NCI-H510A (cell line): ENCODE measurements at regions not wholly inside any gene's neighbourhood (a gene's known extent, or its start where the extent isn't known, plus 50 kb on each side); places are given as distances from the start of the nearest gene placed in this dataset.
"Not testable (repeated sequence)": the region's sequence is repeated elsewhere in the genome, so short reads cannot be mapped to it uniquely, and the experiment has no call there.

Source experiments
- DNase-seq: peaks from one replicate; lab custom pipeline; 2025; lab: John Stamatoyannopoulos, UW

DNA sequence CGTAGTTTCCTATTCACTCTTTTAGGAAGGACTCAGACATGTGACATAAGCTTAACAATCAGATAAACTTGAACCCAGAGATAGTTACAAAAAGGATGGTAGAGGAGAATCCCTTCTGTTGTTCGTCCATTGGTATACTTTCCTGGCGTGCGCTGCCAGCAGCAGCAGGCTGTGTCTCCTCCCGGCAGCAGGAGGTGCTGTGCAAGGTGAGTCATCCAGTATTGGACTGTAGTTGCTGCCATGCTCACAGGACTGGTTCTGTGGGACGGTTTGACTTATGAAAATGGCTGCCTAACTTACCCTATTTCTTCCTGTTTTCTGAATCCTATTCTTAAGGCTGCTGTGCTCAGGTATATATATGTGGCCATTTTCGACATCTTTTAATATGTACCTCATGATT, 253.4 kb upstream of the LRRC3B start:
- DNase-seq = no peak

- DNase-seq = no peak
Measured at GRCh38 chr3:26375843-26376530, 246.6 kb upstream of the LRRC3B start.

DNA sequence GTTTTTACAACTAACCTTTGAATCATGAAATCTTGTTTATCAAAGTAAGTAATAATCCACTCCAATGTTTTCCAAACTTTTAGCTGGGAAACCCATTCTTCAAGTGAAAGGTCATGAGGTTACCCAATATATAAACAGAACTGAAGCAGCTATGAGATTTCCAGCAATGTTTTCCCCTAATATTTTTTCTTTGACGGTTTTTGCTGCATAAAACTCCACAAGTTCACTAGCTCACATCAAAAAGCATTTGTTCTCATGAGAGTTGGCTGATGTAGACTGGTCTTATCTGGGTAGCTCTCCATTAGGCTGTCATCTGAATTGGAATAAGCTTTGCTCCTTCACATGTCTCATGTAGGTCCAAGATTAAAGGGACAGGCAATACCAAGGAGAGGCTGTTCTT, 241.2 kb upstream of the LRRC3B start:
- no peak for DNase-seq

GRCh38 chr3:26406636-26407035, 215.9 kb upstream of the LRRC3B start:
- no peak for DNase-seq

DNA sequence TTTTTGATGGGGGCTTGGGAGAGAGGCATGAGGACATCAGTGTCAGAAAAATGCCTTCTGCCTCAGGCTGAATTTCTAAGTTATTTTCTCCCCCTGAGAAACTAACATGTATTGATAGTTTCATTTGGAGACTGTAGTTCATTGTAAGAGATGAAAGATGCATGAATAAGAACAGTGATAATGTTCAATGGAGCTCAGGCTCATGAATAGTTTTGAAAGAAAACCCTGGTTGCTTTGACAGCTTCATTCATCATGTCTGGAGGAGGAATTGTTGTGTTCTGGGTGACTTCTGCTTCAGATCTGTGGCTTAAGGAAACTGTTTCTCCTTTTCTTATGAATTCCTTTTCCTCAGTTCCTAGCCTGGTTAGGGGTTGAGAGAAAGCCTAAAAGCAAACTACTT, 204.0 kb upstream of the LRRC3B start:
- no peak for DNase-seq

- DNase-seq = no peak
Measured at GRCh38 chr3:26422415-26422814, 200.2 kb upstream of the LRRC3B start.

DNA sequence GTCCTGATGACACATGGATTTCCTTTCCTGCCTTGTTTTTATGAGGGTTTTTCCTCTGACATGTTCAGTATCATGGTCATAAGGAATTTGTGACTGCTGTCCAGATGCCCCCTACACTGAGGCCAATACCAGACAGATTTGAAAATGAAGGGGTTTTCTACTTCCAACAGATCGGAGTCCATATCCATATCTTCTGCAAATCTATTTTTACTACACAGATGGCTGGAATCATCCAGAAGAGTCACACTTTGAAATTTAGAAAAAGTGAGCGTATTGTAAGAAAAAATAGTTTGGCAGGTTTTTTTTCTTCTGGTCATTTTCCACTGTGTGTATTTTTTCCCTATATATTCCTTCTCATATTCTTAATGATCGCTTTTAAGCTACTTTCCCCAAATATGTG, 197.5 kb upstream of the LRRC3B start:
- DNase-seq = no peak

DNA sequence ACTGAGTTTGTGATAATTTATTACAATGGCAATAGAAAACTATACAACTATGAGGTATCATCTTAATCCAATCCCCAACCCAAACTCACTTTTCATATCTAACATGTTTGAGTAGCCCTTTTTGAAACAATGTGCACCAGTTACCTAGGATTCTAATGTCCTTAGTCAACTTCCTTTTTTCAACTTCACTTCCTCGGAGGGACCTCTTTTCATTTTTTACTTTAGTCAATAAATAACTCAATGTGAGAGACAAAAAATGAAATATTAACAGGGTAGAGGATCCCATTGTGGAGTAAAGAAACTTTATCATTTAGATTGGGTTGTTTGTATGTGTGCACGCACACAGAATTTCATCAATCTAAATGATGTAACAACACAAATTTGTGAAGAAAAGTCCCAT, 193.6 kb upstream of the LRRC3B start:
- DNase-seq = no peak

- no peak for DNase-seq
Measured at GRCh38 chr3:26437678-26438077, 184.9 kb upstream of the LRRC3B start.

DNA sequence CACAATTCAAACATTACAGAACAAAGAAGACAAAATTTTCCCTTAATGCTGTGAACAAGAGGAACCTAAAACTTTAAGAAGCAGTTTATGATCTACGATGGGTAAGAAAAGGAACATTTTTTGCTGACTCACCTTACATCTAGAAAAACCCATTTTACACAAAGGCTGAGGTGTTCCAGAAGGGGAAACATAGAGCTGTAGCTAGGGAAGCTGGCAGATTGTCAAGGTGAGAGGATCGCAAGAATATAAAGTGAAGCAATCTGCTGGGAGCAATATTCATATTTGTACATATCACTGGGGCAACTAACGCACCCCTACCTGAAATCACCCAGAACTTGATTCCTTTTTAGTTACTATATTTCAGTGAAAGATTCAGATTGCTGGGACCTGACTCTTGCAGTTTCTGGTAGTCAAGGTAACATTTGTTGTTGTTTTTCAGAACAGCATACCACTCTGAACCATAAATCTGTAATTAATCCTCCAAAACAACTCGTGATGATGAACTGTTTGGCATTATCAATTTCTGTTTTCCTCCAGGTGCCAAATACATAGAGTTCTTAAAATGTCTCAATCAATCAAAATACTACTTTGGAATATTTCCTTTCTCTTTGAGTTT, 184.1 kb upstream of the LRRC3B start:
- no peak for DNase-seq

- DNase-seq = no peak
Measured at GRCh38 chr3:26438981-26439884, 183.3 kb upstream of the LRRC3B start.

GRCh38 chr3:26449996-26450395, 172.6 kb upstream of the LRRC3B start:
- no peak for DNase-seq

GRCh38 chr3:26452363-26452762, 170.2 kb upstream of the LRRC3B start:
- DNase-seq = no peak

DNA sequence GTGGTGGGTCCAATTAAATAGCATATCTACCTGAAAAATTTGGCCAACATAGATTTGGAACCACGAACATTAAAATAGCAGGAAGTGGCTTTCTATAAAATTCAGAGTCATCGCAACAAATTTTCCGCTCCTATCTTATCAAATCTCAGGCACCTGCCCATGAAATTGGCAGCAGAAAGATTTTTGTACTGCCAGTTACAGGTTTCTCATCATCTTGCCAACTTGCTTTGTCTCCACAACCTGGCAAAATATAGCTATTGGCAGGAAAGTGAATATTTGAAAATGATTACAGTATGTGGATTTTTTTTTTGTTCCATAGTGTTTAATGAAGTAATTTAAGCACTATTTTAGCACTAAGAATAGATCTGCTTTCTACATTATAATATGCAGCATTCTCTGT, 161.6 kb upstream of the LRRC3B start:
- DNase-seq = no peak

DNA sequence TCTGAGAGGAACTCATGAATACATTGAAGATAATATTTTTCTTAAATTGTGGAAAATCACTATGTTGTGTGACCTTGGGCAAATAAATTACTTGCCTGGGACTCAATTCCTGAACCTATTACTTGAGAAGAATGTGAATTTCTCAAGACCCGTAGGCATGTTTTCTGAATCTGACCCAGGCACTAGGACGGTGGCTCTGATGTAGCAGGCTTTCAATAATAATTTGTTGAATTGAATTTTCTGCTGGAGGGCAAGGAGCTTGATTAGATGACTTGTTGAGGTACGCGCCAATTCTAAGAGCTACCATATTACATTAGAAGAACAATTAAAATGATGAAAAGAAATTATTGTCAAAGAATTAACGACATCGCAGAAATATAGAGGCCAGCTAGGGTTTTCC, 150.2 kb upstream of the LRRC3B start:
- no peak for DNase-seq

DNA sequence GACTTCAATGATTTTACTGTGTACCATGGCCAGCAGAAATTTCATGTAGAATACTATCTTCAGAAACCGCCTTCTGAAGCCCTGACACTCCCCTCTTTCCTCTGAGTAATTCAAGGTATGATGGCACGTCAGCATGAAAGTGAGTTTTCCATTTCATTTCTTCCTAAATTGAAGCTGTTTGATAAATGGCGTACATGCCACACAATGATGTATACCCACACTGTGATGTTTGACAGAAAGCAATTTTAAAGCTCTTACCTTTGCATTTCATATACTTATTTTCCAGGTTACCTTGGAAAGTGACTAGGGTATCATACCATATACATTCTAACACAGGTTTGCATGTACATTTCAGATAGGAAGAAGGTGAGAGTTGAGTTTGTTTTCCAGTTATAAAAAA, 147.9 kb upstream of the LRRC3B start:
- DNase-seq = no peak

DNA sequence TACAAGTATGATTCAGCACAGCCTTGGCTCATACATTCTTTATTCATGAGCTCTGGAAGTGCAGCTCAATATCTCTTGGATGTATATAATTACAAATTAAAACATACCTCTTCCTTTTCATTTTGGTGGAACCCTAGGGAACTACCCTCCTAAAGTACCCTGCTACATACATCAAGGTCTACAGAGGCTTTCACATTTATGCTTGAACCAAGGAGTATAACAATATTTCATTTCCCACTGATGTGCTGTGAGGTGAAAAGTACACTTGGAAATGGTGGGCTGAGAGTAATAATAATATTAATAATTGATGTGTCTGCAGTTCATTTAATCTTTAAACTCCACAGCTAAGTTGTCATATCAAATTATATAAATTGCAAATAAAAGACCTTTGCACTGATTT, 142.2 kb upstream of the LRRC3B start:
- no peak for DNase-seq

GRCh38 chr3:26484140-26484539, 138.4 kb upstream of the LRRC3B start:
- no peak for DNase-seq

- no peak for DNase-seq
Measured at GRCh38 chr3:26498271-26498670, 124.3 kb upstream of the LRRC3B start.

GRCh38 chr3:26505399-26505798, 117.2 kb upstream of the LRRC3B start:
- DNase-seq = no peak

DNA sequence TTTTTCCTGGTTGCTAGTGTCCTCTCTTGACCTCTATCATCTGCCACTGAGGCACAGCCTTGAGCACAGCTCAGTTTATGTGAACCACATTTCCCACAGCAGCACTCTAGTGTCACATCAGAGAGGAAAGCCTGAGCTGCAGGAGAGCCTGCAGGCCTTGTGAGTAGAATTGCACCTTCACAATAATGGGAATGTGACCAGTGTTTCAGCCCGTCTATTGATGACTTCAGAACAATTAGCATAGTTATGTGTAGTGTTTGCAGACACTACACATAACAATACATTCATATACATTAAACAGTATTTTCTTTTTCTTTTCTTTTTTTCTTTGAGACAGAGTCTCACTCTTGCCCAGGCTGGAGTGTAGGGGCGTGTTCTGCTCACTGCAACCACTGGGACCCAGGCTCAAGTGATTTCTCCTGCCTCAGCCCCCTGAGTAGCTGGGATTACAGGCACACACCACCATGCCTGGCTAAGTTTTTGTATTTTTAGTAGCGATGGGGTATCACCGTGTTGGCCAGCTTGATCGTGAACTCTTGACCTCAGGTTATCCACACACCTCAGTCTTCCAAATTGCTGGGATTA, 108.0 kb upstream of the LRRC3B start:
- not testable (repeated sequence) for DNase-seq

DNA sequence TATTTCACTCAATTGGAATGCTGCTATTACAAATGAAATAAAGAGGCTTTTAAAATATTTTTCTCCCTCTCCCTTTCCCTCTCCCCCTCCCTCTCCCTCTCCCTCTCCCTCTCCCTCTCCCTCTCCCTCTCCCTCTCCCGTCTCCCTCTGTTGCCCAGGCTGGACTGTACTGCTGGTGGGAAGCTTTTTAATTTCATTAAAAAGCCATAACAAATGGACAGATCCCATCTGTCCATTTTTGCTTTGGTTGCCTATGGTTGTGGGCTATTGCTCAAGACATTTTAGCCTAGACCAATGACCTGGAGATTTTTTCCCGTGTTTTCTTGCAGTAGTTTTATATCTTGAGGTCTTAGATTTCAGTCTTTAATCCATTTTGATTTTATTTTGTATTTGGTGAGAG, 107.2 kb upstream of the LRRC3B start:
- no peak for DNase-seq

DNA sequence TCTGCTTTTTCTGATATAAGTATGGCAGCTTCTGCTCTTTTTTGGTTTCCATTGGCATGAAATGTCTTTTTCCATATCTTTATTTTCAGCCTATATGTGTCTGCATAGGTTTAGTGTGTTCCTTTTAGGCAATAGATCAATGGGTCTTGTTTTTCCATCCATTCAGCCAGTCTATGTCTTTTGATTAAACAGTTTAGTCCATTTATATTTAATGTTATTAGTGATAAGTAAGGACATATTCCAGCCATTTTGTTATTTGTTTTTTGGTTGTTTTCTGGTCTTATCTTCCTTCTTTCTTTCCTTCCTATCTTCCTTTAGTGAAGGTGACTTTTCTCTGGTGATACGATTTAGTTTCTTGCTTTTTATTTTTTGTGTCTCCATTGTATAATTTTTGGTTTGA, 101.3 kb upstream of the LRRC3B start:
- DNase-seq = no peak
